IPS-NIHi7 (cell line): ENCODE measurements at regions not wholly inside any gene's neighbourhood (a gene's known extent, or its start where the extent isn't known, plus 50 kb on each side); places are given as distances from the start of the nearest gene placed in this dataset.
"Not testable (repeated sequence)": the region's sequence is repeated elsewhere in the genome, so short reads cannot be mapped to it uniquely, and the experiment has no call there.

Experiments
- DNase-seq: peaks from one replicate; pipeline ENCODE4 v3.0.0; 2012; ENCODE audit warnings: mixed read lengths; ENCODE audit errors: extremely low spot score

DNA sequence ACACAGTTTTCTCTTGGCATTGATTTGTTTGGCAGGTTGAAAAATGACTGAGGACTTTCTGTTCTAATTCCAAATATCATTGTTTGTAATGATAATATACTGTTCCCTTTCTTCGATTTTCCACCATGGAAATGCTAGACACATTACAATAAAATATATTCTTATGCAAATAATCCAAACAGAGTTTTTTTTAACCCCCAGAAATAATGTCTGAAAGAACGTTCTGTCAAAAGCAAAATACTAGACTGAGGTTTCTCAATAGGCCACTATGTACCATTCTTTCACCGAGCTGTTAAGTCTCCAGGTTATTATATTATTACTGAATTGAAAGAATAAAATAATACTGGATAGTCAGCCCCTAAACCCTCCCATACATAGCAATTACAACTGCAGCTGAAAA lies 312.5 kb downstream of the ZIC3 start:
- DNase-seq = no peak

DNA sequence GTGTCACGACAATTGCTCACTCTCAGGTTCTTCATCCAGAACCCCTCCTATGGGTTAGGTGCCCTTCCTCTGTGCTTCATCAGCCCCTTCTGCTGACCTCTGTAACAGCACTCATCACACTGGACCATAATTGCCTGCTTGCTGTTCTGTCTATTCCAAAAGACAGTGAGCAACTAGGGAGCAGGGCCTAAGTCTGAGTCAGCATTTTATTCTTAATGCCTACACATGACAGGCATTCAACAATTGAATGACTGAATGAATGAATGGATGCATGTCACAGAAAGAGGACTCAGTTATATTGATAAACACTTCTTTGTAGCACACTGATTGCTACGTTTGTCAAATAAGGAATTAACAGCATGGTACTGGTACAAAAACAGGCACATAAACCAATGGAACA lies 317.0 kb downstream of the ZIC3 start:
- DNase-seq = no peak

DNA sequence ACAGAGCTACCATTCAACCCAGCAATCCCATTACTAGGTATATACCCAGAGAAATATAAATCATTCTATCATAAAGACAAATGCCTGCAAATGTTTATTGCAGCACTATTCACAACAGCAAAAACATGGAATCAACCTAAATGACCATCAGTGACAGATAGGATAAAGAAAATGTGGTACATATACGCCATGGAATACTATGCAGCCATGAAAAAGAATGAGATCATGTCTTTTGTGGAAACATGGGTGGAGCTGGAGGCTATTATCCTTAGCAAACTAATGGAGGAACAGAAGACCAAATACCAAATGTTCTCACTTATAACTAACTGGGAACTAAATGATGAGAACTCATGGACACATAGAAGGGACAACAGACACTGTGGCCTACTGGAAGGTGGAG lies 318.9 kb downstream of the ZIC3 start:
- not testable (repeated sequence) for DNase-seq

DNA sequence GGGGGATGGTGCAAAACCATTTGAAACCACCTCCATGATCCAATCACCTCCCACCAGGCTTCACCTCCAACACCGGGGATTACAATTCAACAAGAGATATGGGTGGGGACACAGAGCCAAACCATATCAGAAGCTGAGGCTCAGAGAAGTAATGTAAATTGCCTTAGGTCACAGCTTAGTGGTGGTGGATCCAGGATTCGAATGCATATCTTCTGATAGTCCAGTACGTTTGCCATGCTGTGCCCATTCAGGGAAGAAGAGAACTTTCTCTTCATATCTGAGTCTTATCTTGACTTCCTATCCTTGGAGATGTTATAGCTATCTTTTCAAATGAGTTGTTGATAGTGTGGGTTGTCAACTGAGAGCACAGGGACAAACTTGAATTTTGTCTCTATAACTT lies 325.5 kb downstream of the ZIC3 start:
- DNase-seq = no peak

DNA sequence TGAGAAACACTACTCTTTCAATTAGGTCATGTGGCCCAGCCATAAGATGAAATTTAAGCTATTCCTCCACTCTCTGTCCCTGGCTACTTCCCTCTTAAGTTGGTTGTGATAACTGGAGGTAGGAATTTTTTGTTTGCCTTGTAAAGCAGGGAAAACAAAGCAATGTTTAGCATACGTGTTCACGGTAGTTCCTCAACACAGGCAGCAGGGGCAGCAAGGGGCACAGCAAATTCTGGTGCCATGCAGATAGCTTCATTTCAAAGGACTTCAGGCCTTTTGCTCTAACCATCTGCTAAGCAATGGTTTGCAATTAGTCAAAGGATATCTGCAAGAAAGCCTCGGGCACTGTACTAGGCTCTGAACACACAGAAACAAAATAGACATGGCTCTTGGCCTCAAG lies 330.2 kb downstream of the ZIC3 start:
- peak; percentile 58 for DNase-seq

DNA sequence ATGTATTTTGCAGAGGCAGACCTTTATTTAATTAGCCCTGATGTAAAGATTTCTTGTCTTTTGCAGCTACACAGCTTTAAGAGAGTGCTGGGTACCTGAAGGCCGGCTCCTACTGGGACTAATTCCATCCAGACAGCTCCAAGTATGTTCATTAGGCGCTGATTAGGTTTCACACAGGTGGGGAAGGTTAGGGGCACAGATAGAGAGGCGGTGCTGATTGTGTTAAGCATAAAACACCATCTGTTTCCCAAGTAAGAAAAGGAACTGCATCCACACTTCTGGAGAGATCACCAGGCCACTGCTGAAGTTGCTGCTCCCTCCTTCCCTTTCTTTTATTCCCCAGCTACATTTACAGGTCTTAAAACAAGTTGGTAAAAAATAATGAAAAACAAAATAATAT lies 349.5 kb downstream of the ZIC3 start:
- no peak for DNase-seq

DNA sequence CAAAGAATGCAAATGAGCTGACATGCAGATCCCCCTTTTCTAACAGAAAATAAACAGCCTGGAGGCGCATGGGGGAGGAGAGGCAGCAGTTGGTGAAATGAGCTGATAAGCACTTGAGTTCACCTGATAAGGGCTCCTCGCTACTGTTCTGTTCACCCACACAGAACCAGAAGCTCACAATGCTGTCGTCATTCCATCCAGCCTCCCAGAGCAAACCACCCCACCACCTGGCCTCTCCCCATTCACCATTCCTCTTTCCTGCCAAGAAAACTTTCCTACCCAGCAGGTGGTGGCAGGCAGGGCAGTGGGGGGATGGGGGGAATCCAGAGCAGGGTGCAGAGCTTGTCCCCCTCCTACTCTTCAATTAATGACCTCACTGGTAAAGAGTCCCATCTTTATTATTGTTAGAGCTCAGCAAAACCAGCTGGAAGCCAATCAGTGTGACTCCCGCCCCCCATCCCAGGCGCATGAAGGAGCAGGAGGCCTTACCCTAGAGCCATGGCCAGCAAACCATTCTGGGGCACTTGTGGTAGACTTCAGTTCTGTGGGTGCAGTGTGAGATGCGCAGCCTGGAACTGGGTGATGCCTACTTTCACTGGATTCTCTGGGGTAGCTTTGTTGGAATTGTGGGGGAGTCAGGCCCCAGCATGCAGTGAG lies 350.3 kb downstream of the ZIC3 start:
- peak; percentile 68 for DNase-seq

DNA sequence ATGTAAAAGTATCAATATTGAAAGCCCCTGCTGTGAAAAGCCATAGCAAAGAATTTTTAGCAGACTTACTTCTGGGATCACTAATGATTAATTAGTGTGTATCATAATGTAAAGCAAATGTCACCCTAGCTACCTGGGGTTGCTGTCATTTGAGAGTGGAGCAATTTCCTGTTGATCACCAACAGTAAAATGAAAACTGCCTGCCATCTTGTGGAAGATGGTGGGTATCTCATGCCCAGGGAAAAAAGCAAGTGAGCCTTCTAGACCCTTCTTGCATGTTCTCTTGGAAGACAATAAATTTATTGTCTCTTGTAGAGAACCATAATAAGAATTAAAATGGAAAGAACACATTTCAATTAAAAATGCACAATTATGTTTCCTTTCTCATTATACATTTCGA lies 360.2 kb downstream of the ZIC3 start:
- DNase-seq = peak; percentile 66

DNA sequence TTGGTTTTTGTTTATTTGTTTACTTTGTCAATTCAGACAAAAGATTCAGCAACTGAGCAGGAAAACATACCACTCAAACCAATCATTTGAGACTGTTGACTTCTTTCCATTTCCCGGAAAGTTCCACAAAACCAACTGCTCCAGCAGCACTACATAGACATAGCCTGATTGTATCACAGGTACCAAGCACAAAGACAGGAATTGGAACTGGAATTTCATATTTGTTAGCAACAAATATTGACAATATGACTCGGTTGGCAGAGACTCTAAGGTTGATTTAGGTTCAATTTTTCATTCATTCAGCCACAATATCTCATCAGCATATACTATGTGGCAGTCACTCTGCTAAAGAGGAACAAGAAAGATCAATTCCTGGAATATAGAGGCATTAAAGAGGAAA lies 364.0 kb downstream of the ZIC3 start:
- DNase-seq = no peak

DNA sequence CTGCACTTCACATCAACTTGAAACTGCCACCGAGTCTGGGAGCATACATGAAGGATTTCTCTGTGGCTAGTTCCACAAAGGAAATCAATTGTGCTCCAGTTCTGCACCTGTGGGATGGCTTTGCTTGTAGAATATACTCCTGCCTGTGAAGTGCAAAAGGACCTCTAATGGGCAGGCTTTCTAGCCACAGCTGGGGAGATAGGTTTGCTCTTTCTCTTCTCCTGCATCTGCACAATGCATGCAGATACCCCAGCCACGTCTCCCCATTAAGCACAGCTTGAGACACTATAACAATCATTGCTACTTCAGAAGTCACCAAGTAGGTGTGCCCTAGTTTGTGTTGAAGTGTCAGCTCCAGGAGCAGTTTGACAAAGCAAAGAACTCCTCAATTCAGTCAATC lies 364.6 kb downstream of the ZIC3 start:
- peak; percentile 35 for DNase-seq

DNA sequence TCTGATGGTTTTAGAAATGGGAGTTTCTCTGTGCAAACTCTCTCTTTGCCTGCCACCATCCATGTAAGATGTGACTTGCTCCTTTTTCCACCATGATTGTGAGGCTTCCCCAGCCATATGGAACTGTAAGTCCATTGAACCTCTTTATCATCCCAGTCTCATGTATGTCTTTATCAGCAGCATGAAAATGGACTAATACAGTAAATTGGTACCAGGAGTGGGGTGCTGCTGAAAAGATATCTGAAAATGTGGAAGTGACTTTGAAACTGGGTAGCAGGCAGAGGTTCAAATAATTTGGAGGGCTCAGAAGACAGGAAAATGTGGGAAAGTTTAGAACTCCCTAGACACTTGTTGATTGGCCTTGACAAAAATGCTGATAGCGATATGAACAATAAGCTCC lies 368.3 kb downstream of the ZIC3 start:
- DNase-seq = not testable (repeated sequence)

DNA sequence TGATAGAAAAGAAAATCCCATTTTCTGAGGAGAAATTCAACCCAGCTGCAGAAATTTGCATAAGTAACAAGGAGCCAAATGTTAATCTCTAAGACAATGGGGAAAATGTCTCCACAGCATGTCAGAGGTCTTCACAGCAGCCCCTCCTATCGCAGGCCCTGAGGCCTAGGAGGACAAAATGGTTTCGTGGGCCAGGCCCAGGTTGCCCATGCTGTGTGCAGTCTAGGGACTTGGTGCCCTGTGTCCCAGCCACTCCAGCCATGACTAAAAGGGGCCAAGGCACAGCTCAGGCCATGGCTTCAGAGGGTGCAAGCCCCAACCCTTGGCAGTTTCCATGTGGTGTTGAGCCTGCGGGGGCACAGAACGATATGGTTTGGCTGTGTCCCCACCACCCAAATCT lies 369.0 kb downstream of the ZIC3 start:
- DNase-seq = not testable (repeated sequence)

DNA sequence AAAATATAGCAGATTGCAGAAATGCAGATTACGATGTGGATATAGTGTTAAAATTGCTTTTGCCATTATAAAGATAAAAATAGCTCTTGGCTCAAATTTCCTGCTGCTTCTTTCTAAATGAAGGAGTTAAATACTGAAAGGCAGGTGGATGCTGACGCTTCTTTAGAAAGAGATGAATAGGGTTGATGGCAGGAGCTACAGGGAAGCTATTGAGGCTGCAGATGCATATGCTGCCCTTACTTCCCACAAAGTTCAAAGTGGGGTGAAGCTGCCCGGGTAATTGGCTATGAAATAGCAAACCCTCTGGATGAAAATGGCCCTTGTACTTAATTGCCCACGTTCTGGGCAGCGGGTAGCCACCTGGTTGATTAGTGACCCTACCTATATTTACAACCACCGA lies 379.5 kb downstream of the ZIC3 start:
- DNase-seq = peak; percentile 35

DNA sequence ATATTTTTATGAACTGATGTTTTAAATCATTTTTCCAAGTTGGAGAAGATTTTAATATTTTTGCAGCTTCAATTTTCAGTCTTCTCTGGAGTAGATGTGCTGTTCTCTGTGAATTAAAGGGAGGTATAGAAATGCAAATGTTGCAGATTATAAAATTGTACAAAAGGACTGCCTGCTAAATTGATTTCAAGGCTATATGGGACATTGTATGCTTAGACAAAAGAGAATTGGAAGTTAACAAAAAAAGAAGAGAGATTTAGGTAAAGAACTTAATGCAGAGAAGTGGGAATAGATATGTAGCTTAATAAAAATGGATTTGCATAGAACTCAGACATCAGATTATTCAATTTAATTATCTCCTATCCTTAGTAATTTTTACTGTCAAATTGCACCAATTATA lies 403.3 kb downstream of the ZIC3 start:
- DNase-seq = no peak

DNA sequence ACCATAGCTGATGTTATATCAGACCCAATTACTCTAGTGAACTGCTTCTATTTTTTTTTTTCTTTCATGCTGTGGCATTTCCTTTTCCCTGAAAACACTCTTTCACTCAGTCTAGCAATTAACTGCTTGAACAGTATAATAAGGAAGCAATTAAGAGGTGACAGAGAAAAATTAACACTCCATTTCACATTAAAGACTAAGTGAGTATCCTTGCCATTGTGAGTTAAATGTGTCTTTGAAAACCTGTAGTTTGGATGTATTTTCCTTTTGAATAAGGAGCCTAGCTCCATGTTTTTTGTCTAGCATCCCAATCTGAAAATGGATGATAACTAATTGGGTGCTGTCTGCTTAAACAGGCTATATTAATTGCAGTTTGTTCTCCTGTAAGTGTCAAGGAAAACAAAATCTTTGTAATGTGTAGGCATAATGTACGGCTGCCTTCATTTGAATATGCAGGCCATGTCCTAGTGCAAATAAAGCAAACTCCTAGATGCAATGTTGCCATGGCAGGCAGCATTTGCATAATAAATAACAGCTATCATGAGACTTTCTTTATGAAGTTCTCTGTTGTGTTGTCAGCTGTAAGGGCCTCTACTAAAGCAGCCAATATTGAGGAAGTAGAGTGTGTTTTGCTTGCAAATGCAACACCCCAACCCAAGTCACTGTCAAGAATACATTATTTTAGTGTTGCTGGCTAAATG lies 416.7 kb downstream of the ZIC3 start:
- DNase-seq = no peak

DNA sequence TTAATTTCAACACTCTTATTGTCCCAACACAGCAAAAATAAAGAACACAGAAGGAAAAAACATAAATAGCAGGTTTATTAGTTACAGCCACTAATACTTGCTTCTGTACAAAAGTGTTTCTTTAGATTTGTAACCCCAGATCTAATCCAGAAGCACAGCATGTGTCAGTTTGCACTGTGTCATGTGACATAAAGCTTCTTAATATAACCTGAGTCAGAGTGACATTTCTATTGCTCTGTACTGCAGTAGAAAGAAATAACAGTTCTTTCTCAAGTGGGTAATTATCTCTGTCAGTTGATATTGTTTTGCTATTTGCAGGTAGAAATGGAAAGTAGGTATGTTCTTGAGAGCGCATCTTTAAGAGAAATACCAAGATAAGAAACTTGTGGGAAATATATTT lies 422.5 kb downstream of the ZIC3 start:
- no peak for DNase-seq

DNA sequence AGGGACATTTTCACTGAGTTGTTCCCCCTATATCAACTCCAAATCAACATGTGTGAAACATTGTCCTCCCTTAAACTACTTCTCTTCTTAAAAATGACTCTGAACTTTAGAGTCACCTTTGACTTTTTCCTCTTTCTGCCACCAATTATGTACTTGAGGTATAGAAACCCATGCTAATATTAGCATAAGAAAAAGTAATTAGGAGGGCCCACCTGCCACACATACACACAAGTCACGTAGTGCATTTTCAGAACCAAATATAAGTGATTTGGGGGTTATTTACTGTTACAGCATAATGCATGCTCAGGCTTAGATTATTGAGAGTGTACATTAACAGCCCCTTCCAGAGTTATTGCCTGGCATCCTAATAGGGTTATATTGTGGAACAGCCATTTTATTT lies 432.7 kb downstream of the ZIC3 start:
- DNase-seq = no peak

DNA sequence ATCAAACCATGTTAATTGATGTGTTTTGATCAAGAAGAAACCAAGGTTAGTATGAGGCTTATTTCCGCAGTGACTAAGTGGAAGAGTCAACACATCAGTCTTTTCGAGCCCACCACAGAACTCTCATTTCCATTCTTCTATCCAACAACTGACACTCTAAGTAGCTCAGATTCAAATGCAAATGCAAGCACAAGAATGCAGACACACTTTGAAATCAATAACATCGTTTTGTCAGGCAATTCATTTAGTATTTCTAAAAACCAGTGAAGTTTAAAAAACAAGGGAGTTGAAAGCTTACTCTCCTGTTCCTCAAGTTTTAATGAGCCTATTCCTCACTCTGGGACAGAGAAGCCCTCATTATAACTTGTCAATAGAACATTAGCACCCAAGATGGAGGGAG lies 433.1 kb downstream of the ZIC3 start:
- DNase-seq = no peak

DNA sequence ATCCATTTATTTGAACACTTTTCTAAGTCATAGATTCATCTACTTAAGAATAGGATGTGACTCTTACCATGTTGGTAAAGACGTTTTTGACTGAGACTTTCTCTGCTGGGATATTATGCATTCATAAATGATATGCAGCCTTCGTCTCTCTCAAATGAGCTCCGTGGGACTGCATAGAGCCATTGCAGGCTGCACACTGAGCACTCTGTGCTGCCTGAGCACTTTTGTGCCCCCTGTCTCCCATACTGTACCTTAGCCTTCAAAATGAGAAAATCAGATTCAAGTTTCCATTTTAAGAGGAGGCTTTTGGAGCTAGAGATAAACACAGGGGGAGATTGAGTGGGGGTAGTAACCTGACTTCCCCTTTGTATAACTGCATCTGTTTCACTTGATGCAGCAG lies 433.6 kb downstream of the ZIC3 start:
- DNase-seq = no peak

DNA sequence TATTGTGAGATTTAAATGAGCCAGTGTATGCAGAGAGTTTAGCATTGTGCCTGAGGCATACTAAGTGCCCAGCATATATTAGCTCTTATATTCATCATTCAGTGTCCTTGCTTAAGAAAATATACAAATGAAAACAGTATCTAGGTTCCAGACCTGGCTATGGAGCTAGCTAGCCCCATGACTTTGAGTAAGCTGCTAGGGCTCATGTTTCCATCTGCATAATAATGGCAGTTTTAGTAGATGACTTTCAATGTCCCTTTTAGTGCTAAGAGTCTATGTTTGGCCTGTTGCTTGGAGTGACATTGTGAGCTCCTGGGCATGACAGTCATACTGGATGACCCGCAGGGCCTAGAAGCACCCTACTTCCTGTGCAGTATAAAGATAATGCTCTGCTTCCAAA lies 435.3 kb downstream of the ZIC3 start:
- DNase-seq = no peak

DNA sequence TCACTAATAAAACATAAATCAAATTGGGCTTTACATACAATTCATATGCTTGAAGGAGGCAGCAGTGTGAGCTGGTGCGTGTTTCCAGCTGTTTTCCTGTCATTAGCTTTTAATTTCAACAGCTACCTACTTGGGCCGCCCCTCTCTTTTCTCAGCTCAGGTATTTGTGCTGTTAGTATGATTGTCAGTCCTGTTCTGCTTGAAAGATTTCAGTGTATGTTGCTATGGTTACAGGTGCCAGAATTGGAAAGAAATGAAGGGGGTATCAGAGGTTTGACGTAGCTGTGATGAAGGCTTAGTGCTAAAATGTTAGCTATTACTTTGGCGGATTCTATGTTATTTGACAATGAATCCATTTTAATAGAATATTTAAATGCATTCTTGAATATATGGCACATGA lies 440.3 kb downstream of the ZIC3 start:
- no peak for DNase-seq

DNA sequence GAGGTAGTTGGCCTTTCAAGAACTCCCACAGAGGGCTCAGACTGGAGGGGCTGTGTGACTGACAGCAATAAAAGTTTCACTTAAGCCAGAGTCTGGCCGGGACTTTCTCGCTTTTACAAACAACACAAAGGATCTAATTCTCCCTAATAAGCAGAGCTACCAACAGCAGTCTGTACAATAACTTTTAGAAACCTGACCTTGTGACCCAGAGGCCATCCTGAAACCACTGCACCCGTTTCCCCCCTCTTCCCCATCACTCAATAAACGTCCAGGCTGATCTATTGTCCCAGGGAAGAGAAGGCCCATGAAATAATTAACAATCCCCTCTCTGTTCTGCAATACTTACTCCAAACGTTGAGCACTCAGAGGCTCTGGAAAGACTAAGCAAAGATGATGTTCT lies 442.4 kb downstream of the ZIC3 start:
- no peak for DNase-seq

DNA sequence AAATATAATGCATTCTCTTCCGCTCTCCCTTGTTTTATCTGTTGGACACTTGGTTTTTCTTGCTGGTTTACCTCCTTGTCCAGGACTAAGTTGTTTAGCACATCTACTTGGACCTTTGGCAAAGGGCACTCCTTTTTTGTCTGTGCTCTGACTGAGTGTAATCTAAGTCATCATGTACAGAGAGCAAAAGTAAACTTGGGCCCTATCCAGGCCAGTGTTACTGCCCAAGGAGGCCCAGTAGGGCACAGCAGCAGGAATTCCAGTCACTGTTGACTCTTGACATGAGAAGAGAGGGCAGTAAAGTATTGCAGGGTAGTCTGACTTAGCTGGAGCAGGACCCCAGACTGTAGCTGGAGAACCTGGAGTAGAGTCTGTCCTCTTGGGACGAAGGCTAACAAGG lies 445.5 kb downstream of the ZIC3 start:
- no peak for DNase-seq

DNA sequence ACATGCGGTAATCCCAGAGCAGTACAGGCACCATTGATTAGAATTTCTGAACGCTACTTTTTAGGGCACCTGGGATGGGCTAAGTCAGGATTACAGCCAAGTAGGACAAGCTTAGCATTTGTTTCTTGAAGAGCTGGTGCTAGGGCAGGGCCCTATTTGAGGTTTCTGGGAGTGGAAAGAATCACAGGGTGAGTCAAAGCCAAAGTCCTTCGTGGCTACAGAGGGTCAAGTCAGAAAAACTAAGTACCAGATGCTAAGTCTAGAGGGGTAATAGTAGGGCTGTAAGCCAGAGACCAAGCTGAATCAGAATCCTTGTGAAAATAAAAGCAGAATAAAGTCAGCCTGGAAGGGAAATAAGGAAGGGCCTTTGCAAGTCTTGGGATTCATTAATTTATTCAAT lies 448.6 kb downstream of the ZIC3 start:
- DNase-seq = no peak
